ENCODE measurements at regions not wholly inside any gene's neighbourhood (a gene's known extent, or its start where the extent isn't known, plus 50 kb on each side); places are given as distances from the start of the nearest gene placed in this dataset.

- TF ChIP-seq REST (IDR thresholded peaks at IDR 0.05; ENCODE audit: unreplicated experiment) (no peak), ETS1 (IDR thresholded peaks at IDR 0.05) (no peak)
These were observed 179.6 kb upstream of the MYL2 start (continued) for GRCh38 chr12:111100003-111100402.

DNA sequence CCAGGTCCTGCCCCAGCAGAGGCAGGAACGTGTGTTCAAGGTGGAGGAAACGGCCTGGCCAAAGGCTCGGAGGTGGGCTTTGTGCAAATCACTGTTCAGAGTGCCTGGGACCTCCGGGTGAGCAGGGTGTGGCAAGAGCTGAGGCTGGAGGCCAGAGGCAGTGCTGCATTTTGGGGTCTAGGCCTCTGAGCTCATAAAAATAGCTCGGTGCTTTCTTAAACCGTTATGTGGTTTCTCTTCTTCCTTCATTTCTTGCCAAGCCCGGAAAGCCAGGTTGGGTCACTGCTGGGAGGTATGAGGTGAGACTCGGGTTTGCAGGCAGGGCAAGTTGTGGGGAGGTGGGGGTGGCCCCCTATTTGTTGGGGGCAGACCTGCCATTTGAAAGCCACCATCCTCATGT lies 178.8 kb upstream of the MYL2 start:
- ATAC-seq: no peak
- no peaks in the 10 kb centered on the region for H4K20me1 ChIP-seq (replicated peaks; ENCODE audit: insufficient read depth)
- no peaks in the 10 kb centered on the region for H3K79me2 ChIP-seq (replicated peaks; ENCODE audit: insufficient read depth)
- no peak overlapping the region for H3K4me2 ChIP-seq
- H3K4me1 ChIP-seq (ENCODE audit: insufficient read depth): no peaks in the 10 kb centered on the region
- Mint-ChIP-seq H3K4me3 (no peak overlapping the region), H3K9me3 (no peaks in the 10 kb centered on the region), H3K4me1 (peaks cover 12% of the 10 kb centered on the region), H3K27ac (peak overlapping the region; percentile 67; the same call in 1 of the 2 replicates), H3K27me3 (ENCODE audit: insufficient read depth, low read depth, poor library complexity) (peaks cover 10% of the 10 kb centered on the region), H3K36me3 (ENCODE audit: low read depth) (no peaks in the 10 kb centered on the region)
- no peaks in the 10 kb centered on the region for H3K27me3 ChIP-seq (ENCODE audit: insufficient read depth)
- no peaks in the 10 kb centered on the region for H3K9me2 ChIP-seq (ENCODE audit: insufficient read depth)
- H3K27ac ChIP-seq (ENCODE audit: low read depth): no peak overlapping the region
- DNase-seq (ENCODE audit: low spot score): no peak
- H3K4me3 ChIP-seq: no peak overlapping the region
- no peak overlapping the region for H2AFZ ChIP-seq
- no peaks in the 10 kb centered on the region for H3F3A ChIP-seq (replicated peaks; ENCODE audit: low read depth)
- H3K36me3 ChIP-seq (ENCODE audit: insufficient read depth): no peaks in the 10 kb centered on the region
- no peak for TF ChIP-seq NANOG (IDR thresholded peaks at IDR 0.05; ENCODE audit: borderline replicate concordance)
- no peak for TF ChIP-seq ZNF462 (CRISPR knock-in tag; IDR thresholded peaks at IDR 0.05)
- no peak for TF ChIP-seq POLR2AphosphoS5 (IDR thresholded peaks at IDR 0.05; ENCODE audit: low read depth)
- TF ChIP-seq STAT1 (IDR thresholded peaks at IDR 0.05; ENCODE audit: unreplicated experiment): no peak
- no peak for TF ChIP-seq ETS1 (IDR thresholded peaks at IDR 0.05)
- TF ChIP-seq, protein P1, sequence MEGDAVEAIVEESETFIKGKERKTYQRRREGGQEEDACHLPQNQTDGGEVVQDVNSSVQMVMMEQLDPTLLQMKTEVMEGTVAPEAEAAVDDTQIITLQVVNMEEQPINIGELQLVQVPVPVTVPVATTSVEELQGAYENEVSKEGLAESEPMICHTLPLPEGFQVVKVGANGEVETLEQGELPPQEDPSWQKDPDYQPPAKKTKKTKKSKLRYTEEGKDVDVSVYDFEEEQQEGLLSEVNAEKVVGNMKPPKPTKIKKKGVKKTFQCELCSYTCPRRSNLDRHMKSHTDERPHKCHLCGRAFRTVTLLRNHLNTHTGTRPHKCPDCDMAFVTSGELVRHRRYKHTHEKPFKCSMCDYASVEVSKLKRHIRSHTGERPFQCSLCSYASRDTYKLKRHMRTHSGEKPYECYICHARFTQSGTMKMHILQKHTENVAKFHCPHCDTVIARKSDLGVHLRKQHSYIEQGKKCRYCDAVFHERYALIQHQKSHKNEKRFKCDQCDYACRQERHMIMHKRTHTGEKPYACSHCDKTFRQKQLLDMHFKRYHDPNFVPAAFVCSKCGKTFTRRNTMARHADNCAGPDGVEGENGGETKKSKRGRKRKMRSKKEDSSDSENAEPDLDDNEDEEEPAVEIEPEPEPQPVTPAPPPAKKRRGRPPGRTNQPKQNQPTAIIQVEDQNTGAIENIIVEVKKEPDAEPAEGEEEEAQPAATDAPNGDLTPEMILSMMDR (conservative IDR thresholded peaks at IDR 0.05; ENCODE audit: low read depth in 2 of 2): no peak
- no peak for TF ChIP-seq ZNF114 (CRISPR knock-in tag; IDR thresholded peaks at IDR 0.05)
- no peak for TF ChIP-seq JUNB (IDR thresholded peaks at IDR 0.05; ENCODE audit: unreplicated experiment)
- no peak for TF ChIP-seq EZH2phosphoT487 (IDR thresholded peaks at IDR 0.05; ENCODE audit: unreplicated experiment)
